Neural cell (in vitro differentiated cells): ENCODE measurements at regions not wholly inside any gene's neighbourhood (a gene's known extent, or its start where the extent isn't known, plus 50 kb on each side); places are given as distances from the start of the nearest gene placed in this dataset.
"Not testable (repeated sequence)": the region's sequence is repeated elsewhere in the genome, so short reads cannot be mapped to it uniquely, and the experiment has no call there.

Experiments
- H2AFZ ChIP-seq: fragments of 200-600, 300-800 bp; sonication (generic), shearing (Covaris generic); 2 replicates; pipeline ENCODE4 v1.6.0; 2014; ENCODE audit warnings: low read depth, mild to moderate bottlenecking, antibody characterized with exemption, low read length, moderate library complexity
- H3F3A ChIP-seq: fragments of 200-600 bp; shearing (Covaris generic); 2 replicates; pipeline ENCODE4 v1.6.1; 2016; ENCODE audit warnings: mild to moderate bottlenecking, moderate library complexity, mixed read lengths, antibody characterized with exemption, low read length; ENCODE audit not compliant: insufficient read depth, poor library complexity, severe bottlenecking
- H3K27ac ChIP-seq: fragments of 200-600, 300-800 bp; sonication (generic), shearing (Covaris generic); 2 replicates; pipeline ENCODE4 v1.5.1; 2014; ENCODE audit warnings: mild to moderate bottlenecking, low read length, moderate library complexity
- H3K27me3 ChIP-seq: fragments of 300-800, 200-600 bp; sonication (generic), shearing (Covaris generic); 2 replicates; pipeline ENCODE4 v1.6.0; 2014; ENCODE audit warnings: mild to moderate bottlenecking, low read depth, low read length, moderate library complexity; ENCODE audit not compliant: insufficient read depth
- H3K36me3 ChIP-seq: fragments of 300-800, 200-600 bp; sonication (generic), shearing (Covaris generic); 2 replicates; pipeline ENCODE4 v1.5.1; 2014; ENCODE audit warnings: mild to moderate bottlenecking, antibody characterized with exemption, low read length, moderate library complexity; ENCODE audit not compliant: insufficient read depth
- H3K4me2 ChIP-seq: fragments of 300-800, 200-600 bp; sonication (generic), shearing (Covaris generic); 2 replicates; pipeline ENCODE4 v1.6.0; 2014; ENCODE audit warnings: mild to moderate bottlenecking, low read length
- H3K4me3 ChIP-seq: fragments of 300-800, 200-600 bp; sonication (generic), shearing (Covaris generic); 2 replicates; pipeline ENCODE4 v1.5.1; 2014; ENCODE audit warnings: mild to moderate bottlenecking, low read length, moderate library complexity
- H3K79me2 ChIP-seq: fragments of 200-600 bp; shearing (Covaris generic); replicated peaks from 2 replicates; pipeline ENCODE4 v1.6.0; 2014; ENCODE audit warnings: mild to moderate bottlenecking, low read length, moderate library complexity; ENCODE audit not compliant: insufficient read depth
- H3K9ac ChIP-seq: fragments of 300-800, 200-600 bp; sonication (generic), shearing (Covaris generic); 2 replicates; pipeline ENCODE4 v1.6.1; 2016; ENCODE audit warnings: mild to moderate bottlenecking, low read length, mixed read lengths
- H3K9me2 ChIP-seq: fragments of 200-600 bp; shearing (Covaris generic); 2 replicates; pipeline ENCODE4 v1.6.1; 2016; ENCODE audit warnings: mild to moderate bottlenecking, low read length, mixed read lengths; ENCODE audit not compliant: insufficient read depth
- H3K9me3 ChIP-seq: fragments of 200-600, 300-800 bp; sonication (generic), shearing (Covaris generic); 2 replicates; pipeline ENCODE4 v1.6.1; 2016; ENCODE audit warnings: mild to moderate bottlenecking, mixed run types, low read length, moderate library complexity, mixed read lengths
- H4K20me1 ChIP-seq: fragments of 200-600 bp; shearing (Covaris generic); 2 replicates; pipeline ENCODE4 v1.6.1; 2016; ENCODE audit warnings: mild to moderate bottlenecking, mixed run types; ENCODE audit not compliant: insufficient read depth
- CTCF ChIP-seq: fragments of 450-650 bp; IDR thresholded peaks from 2 replicates; pipeline ENCODE4 v1.5.1; 2014; ENCODE audit warnings: antibody characterized with exemption, mild to moderate bottlenecking, moderate library complexity; ENCODE audit not compliant: poor library complexity, severe bottlenecking
- EP300 ChIP-seq: fragments of 450-650 bp; conservative IDR thresholded peaks from 2 replicates; pipeline ENCODE4 v1.6.1; 2014; ENCODE audit warnings: antibody characterized with exemption, mild to moderate bottlenecking, moderate library complexity; ENCODE audit not compliant: poor library complexity, severe bottlenecking
- EZH2 ChIP-seq: fragments of 200-600, 300-800 bp; shearing (Covaris generic), sonication (generic); IDR thresholded peaks from 2 replicates; pipeline ENCODE4 v1.6.1; 2014; ENCODE audit warnings: antibody characterized with exemption, low read length, borderline replicate concordance, mild to moderate bottlenecking; ENCODE audit not compliant: insufficient read depth, poor library complexity, severe bottlenecking
- MXI1 ChIP-seq: fragments of 450-650 bp; conservative IDR thresholded peaks from 2 replicates; pipeline ENCODE4 v1.6.1; 2014; ENCODE audit warnings: antibody characterized with exemption, mild to moderate bottlenecking; ENCODE audit not compliant: poor library complexity, severe bottlenecking
- POLR2AphosphoS5 ChIP-seq: IDR thresholded peaks from 2 replicates; pipeline ENCODE4 v1.6.1; 2012
- RAD21 ChIP-seq: fragments of 450-650 bp; conservative IDR thresholded peaks from 2 replicates; pipeline ENCODE4 v1.6.1; 2014; ENCODE audit warnings: antibody characterized with exemption, mild to moderate bottlenecking, moderate library complexity
- REST ChIP-seq: IDR thresholded peaks from 2 replicates; pipeline ENCODE4 v1.6.1; 2012; ENCODE audit warnings: borderline replicate concordance
- SMC3 ChIP-seq: fragments of 450-650 bp; conservative IDR thresholded peaks from 2 replicates; pipeline ENCODE4 v1.6.1; 2014; ENCODE audit warnings: antibody characterized with exemption, mild to moderate bottlenecking, moderate library complexity; ENCODE audit not compliant: poor library complexity
- TAF1 ChIP-seq: IDR thresholded peaks from 2 replicates; pipeline ENCODE4 v1.6.1; 2012; ENCODE audit warnings: low read depth

- TF ChIP-seq TAF1 (no peak), EZH2 (no peak), POLR2AphosphoS5 (no peak), EP300 (no peak), REST (no peak), SMC3 (no peak), RAD21 (no peak), MXI1 (no peak), CTCF (no peak)
- no peak overlapping the region for H3K9ac ChIP-seq
- H3F3A ChIP-seq: no peaks in the 10 kb centered on the region
- no peaks in the 10 kb centered on the region for H3K9me3 ChIP-seq
- no peak overlapping the region for H3K4me3 ChIP-seq
- H3K27ac ChIP-seq: no peak overlapping the region
- no peaks in the 10 kb centered on the region for H3K9me2 ChIP-seq
- H3K4me2 ChIP-seq: no peak overlapping the region
- H4K20me1 ChIP-seq: no peaks in the 10 kb centered on the region
- no peak overlapping the region for H2AFZ ChIP-seq
- H3K27me3 ChIP-seq: no peaks in the 10 kb centered on the region
- no peaks in the 10 kb centered on the region for H3K79me2 ChIP-seq
- H3K36me3 ChIP-seq: no peaks in the 10 kb centered on the region
Measured at GRCh38 chr9:18297056-18297841, 176.7 kb upstream of the ADAMTSL1 start.

GRCh38 chr9:18299449-18299848, 174.5 kb upstream of the ADAMTSL1 start:
- Histone ChIP-seq H3K4me3 (no peak overlapping the region), H3K79me2 (no peaks in the 10 kb centered on the region), H3K9me3 (no peaks in the 10 kb centered on the region), H4K20me1 (no peaks in the 10 kb centered on the region), H3K9ac (no peak overlapping the region), H3K9me2 (no peaks in the 10 kb centered on the region), H3K4me2 (no peak overlapping the region), H2AFZ (no peak overlapping the region), H3K27me3 (no peaks in the 10 kb centered on the region), H3K27ac (no peak overlapping the region), H3F3A (no peaks in the 10 kb centered on the region), H3K36me3 (no peaks in the 10 kb centered on the region)
- TF ChIP-seq POLR2AphosphoS5: no peak
- no peak for TF ChIP-seq RAD21
- TF ChIP-seq EZH2: no peak
- no peak for TF ChIP-seq CTCF
- no peak for TF ChIP-seq MXI1
- no peak for TF ChIP-seq REST
- TF ChIP-seq TAF1: no peak
- no peak for TF ChIP-seq EP300
- no peak for TF ChIP-seq SMC3

GRCh38 chr9:18305167-18305806, 168.7 kb upstream of the ADAMTSL1 start:
- H2AFZ ChIP-seq, H3K36me3 ChIP-seq, H3K9ac ChIP-seq, H3K27me3 ChIP-seq, H3K27ac ChIP-seq, H3K79me2 ChIP-seq, H3K9me2 ChIP-seq, H3F3A ChIP-seq, H4K20me1 ChIP-seq, H3K4me3 ChIP-seq, H3K9me3 ChIP-seq, H3K4me2 ChIP-seq: not testable (repeated sequence)
